Endothelial cell of umbilical vein (primary cell): ENCODE measurements at regions not wholly inside any gene's neighbourhood (a gene's known extent, or its start where the extent isn't known, plus 50 kb on each side); places are given as distances from the start of the nearest gene placed in this dataset.

Source experiments
- CTCF ChIP-seq, 2 donors: IDR thresholded peaks; 1 replicate in 1 of 2; 2 replicates in 1 of 2; pipeline ENCODE4 v1.5.1; 2011; ENCODE audit warnings: low read length in 2 of 2, mild to moderate bottlenecking in 2 of 2, moderate library complexity in 2 of 2, control low read depth in 1 of 2, inconsistent platforms in 1 of 2, low read depth in 1 of 2; ENCODE audit not compliant: insufficient read depth in 1 of 2; ENCODE audit errors: extremely low read depth in 1 of 2
- FOS ChIP-seq: IDR thresholded peaks from 2 replicates; pipeline ENCODE4 v1.6.1; 2011; ENCODE audit warnings: mild to moderate bottlenecking, low read length, moderate library complexity, borderline replicate concordance; ENCODE audit not compliant: insufficient read depth
- GATA2 ChIP-seq: IDR thresholded peaks from 2 replicates; pipeline ENCODE4 v1.7.0; 2011; ENCODE audit warnings: low read depth, mild to moderate bottlenecking, moderate library complexity, mixed read lengths, low read length; ENCODE audit not compliant: insufficient read length, insufficient read depth
- MAX ChIP-seq: IDR thresholded peaks from 2 replicates; pipeline ENCODE4 v1.6.1; 2011; ENCODE audit not compliant: insufficient read depth, insufficient read length
- POLR2A ChIP-seq: IDR thresholded peaks from 2 replicates; pipeline ENCODE4 v1.6.1; 2012; ENCODE audit warnings: low read depth, mild to moderate bottlenecking, control low read depth, low read length
- POLR2AphosphoS5 ChIP-seq: IDR thresholded peaks from 2 replicates; pipeline ENCODE4 v1.6.1; 2012; ENCODE audit warnings: low read depth, mild to moderate bottlenecking, control low read depth, low read length, moderate library complexity; ENCODE audit not compliant: insufficient read depth

- TF ChIP-seq CTCF (IDR thresholded peaks at IDR 0.05; ENCODE audit: extremely low read depth in 1 of 2, insufficient read depth in 1 of 2, low read depth in 1 of 2, low read length in 2 of 2): no peak
- TF ChIP-seq POLR2A: no peak
- TF ChIP-seq POLR2AphosphoS5: no peak
- no peak for TF ChIP-seq FOS
- TF ChIP-seq MAX: no peak
- TF ChIP-seq GATA2: no peak
These were observed 352.0 kb upstream of the SLC8A1 start for GRCh38 chr2:40803900-40804299.
